ENCODE measurements at regions not wholly inside any gene's neighbourhood (a gene's known extent, or its start where the extent isn't known, plus 50 kb on each side); places are given as distances from the start of the nearest gene placed in this dataset.
A peak's percentile ranks its signal among the peaks of the same experiment; 100 is the strongest.

GRCh38 chr6:144580771-144581170 lies 295.6 kb downstream of the UTRN start:
- H3K9me2 ChIP-seq (replicated peaks; ENCODE audit: insufficient read depth, low read length) = no peaks in the 10 kb centered on the region
- H3K4me2 ChIP-seq (ENCODE audit: low read depth, low read length) = no peak overlapping the region
- H3K9ac ChIP-seq (ENCODE audit: low read length) = no peak overlapping the region
- H3K79me2 ChIP-seq (ENCODE audit: low read length) = no peaks in the 10 kb centered on the region
- no peak for DNase-seq
- H4K20me1 ChIP-seq (ENCODE audit: insufficient read depth, low read length) = no peaks in the 10 kb centered on the region
- H3K27ac ChIP-seq (ENCODE audit: low read length) = no peak overlapping the region
- no peaks in the 10 kb centered on the region for H3K36me3 ChIP-seq (replicated peaks; ENCODE audit: insufficient read depth, low read length)
- H3K27me3 ChIP-seq (replicated peaks; ENCODE audit: insufficient read depth, low read length) = no peaks in the 10 kb centered on the region
- no peak overlapping the region for H2AFZ ChIP-seq (ENCODE audit: low read length)
- TF ChIP-seq EZH2phosphoT487 (IDR thresholded peaks at IDR 0.05; ENCODE audit: low read length) (no peak), EZH2 (optimal IDR thresholded peaks at IDR 0.05; ENCODE audit: low read depth, low read length) (no peak), CTCF (IDR thresholded peaks at IDR 0.05; ENCODE audit: low read length) (no peak)
- H3F3A ChIP-seq (ENCODE audit: insufficient read depth, low read length) = peaks cover 10% of the 10 kb centered on the region
- no peaks in the 10 kb centered on the region for H3K9me3 ChIP-seq (replicated peaks; ENCODE audit: insufficient read depth, low read length)
- peaks cover 5% of the 10 kb centered on the region; the same call in 1 of the 2 replicates for H3K4me1 ChIP-seq (ENCODE audit: low read length)
- H3K4me3 ChIP-seq (ENCODE audit: low read length) = no peak overlapping the region

GRCh38 chr6:144581812-144582537 lies 296.8 kb downstream of the UTRN start:
- no peaks in the 10 kb centered on the region for H3K36me3 ChIP-seq (replicated peaks; ENCODE audit: insufficient read depth, low read length)
- no peak overlapping the region for H2AFZ ChIP-seq (ENCODE audit: low read length)
- no peak overlapping the region for H3K27ac ChIP-seq (ENCODE audit: low read length)
- TF ChIP-seq EZH2phosphoT487 (IDR thresholded peaks at IDR 0.05; ENCODE audit: low read length) (no peak), EZH2 (optimal IDR thresholded peaks at IDR 0.05; ENCODE audit: low read depth, low read length) (no peak), CTCF (IDR thresholded peaks at IDR 0.05; ENCODE audit: low read length) (peak; percentile 49)
- no peak for DNase-seq
- no peak overlapping the region for H3K4me3 ChIP-seq (ENCODE audit: low read length)
- H3K27me3 ChIP-seq (replicated peaks; ENCODE audit: insufficient read depth, low read length) = no peaks in the 10 kb centered on the region
- no peaks in the 10 kb centered on the region for H3K9me2 ChIP-seq (replicated peaks; ENCODE audit: insufficient read depth, low read length)
- H3K4me1 ChIP-seq (ENCODE audit: low read length) = peaks cover 15% of the 10 kb centered on the region
- H4K20me1 ChIP-seq (ENCODE audit: insufficient read depth, low read length) = no peaks in the 10 kb centered on the region
- H3K4me2 ChIP-seq (ENCODE audit: low read depth, low read length) = no peak overlapping the region
- no peaks in the 10 kb centered on the region for H3K9me3 ChIP-seq (replicated peaks; ENCODE audit: insufficient read depth, low read length)
- no peaks in the 10 kb centered on the region for H3K79me2 ChIP-seq (ENCODE audit: low read length)
- peaks cover 10% of the 10 kb centered on the region for H3F3A ChIP-seq (ENCODE audit: insufficient read depth, low read length)
- H3K9ac ChIP-seq (ENCODE audit: low read length) = no peak overlapping the region

- H3F3A ChIP-seq (ENCODE audit: insufficient read depth, low read length) = peaks cover 10% of the 10 kb centered on the region
- H3K9ac ChIP-seq (ENCODE audit: low read length) = peak overlapping the region; percentile 46; the same call in 1 of the 2 replicates
- no peaks in the 10 kb centered on the region for H4K20me1 ChIP-seq (ENCODE audit: insufficient read depth, low read length)
- DNase-seq = peak; percentile 82
- TF ChIP-seq CTCF (IDR thresholded peaks at IDR 0.05; ENCODE audit: low read length) (no peak), EZH2phosphoT487 (IDR thresholded peaks at IDR 0.05; ENCODE audit: low read length) (no peak), EZH2 (optimal IDR thresholded peaks at IDR 0.05; ENCODE audit: low read depth, low read length) (no peak)
- peak overlapping the region; percentile 57 for H3K4me3 ChIP-seq (ENCODE audit: low read length)
- peak overlapping the region; percentile 67; the same call in 1 of the 2 replicates for H3K27ac ChIP-seq (ENCODE audit: low read length)
- peak overlapping the region; percentile 49; the same call in 1 of the 2 replicates for H2AFZ ChIP-seq (ENCODE audit: low read length)
- no peaks in the 10 kb centered on the region for H3K9me2 ChIP-seq (replicated peaks; ENCODE audit: insufficient read depth, low read length)
- no peaks in the 10 kb centered on the region for H3K36me3 ChIP-seq (replicated peaks; ENCODE audit: insufficient read depth, low read length)
- H3K4me1 ChIP-seq (ENCODE audit: low read length) = peaks cover 26% of the 10 kb centered on the region
- no peaks in the 10 kb centered on the region for H3K79me2 ChIP-seq (ENCODE audit: low read length)
- no peaks in the 10 kb centered on the region for H3K27me3 ChIP-seq (replicated peaks; ENCODE audit: insufficient read depth, low read length)
- no peaks in the 10 kb centered on the region for H3K9me3 ChIP-seq (replicated peaks; ENCODE audit: insufficient read depth, low read length)
- H3K4me2 ChIP-seq (ENCODE audit: low read depth, low read length) = peak overlapping the region; percentile 78
Measured at GRCh38 chr6:144582939-144583613, 297.9 kb downstream of the UTRN start.
